Tibial nerve (tissue), 4 donors: ENCODE measurements at regions not wholly inside any gene's neighbourhood (a gene's known extent, or its start where the extent isn't known, plus 50 kb on each side); places are given as distances from the start of the nearest gene placed in this dataset.

Experiments
- DNase-seq, 2 donors: peaks; one replicate each; pipeline ENCODE4 v3.0.0-alpha.2; 2019; ENCODE audit warnings: low spot score in 2 of 2
- H3K27ac ChIP-seq, 4 donors: fragments of 200-600 bp; sonication (generic) in 3 of 4; one replicate each; pipeline ENCODE4 v1.5.1; 2017 to 2019; ENCODE audit warnings: mild to moderate bottlenecking in 1 of 4
- H3K27me3 ChIP-seq, 2 donors: fragments of 200-600 bp; sonication (generic) in 1 of 2; one replicate each; pipeline versions ENCODE4 v1.5.1 to v1.6.0; 2017 to 2019
- H3K36me3 ChIP-seq, 3 donors: fragments of 200-600 bp; sonication (generic); one replicate each; pipeline ENCODE4 v1.5.1; 2018 to 2019
- H3K4me1 ChIP-seq, 4 donors: fragments of 200-600 bp; sonication (generic) in 3 of 4; one replicate each; pipeline ENCODE4 v1.5.1; 2017 to 2019
- H3K4me3 ChIP-seq, 4 donors: fragments of 200-600 bp; sonication (generic) in 3 of 4; one replicate each; pipeline ENCODE4 v1.5.1; 2017 to 2019; ENCODE audit warnings: mild to moderate bottlenecking in 1 of 4, moderate library complexity in 1 of 4
- H3K9me3 ChIP-seq, 4 donors: fragments of 200-600 bp; sonication (generic) in 3 of 4; one replicate each; pipeline ENCODE4 v1.5.1; 2017 to 2019
- CTCF ChIP-seq, 5 experiments: fragments of 200-600 bp in 3 of 5; fragments of 450-650 bp in 2 of 5; sonication (generic) in 3 of 5; IDR thresholded peaks; one replicate each; pipeline ENCODE4 v1.5.1; 2016 to 2019; ENCODE audit warnings: antibody characterized with exemption in 5 of 5, mild to moderate bottlenecking in 3 of 5, moderate library complexity in 2 of 5
- EP300 ChIP-seq, 2 donors: sonication (generic); formaldehyde crosslinking; IDR thresholded peaks; one replicate each; pipeline ENCODE4 v1.6.1; 2017; ENCODE audit warnings: antibody characterized with exemption in 2 of 2, mild to moderate bottlenecking in 1 of 2
- POLR2A ChIP-seq, 2 donors: fragments of 450-650 bp; IDR thresholded peaks; one replicate each; pipeline ENCODE4 v1.6.1; 2017; ENCODE audit warnings: antibody characterized with exemption in 2 of 2, mild to moderate bottlenecking in 2 of 2, moderate library complexity in 2 of 2
- WGBS, 2 donors: methylation state at CpG; one replicate each; pipeline ENCODE4 v1.1.5; 2018; 5-methylcytosine and 5-hydroxymethylcytosine counted together

GRCh38 chr3:137948400-137949072 lies 61.4 kb upstream of the CLDN18 start:
- TF ChIP-seq CTCF (IDR thresholded peaks at IDR 0.05) (no peak), POLR2A (IDR thresholded peaks at IDR 0.05) (no peak), EP300 (IDR thresholded peaks at IDR 0.05) (no peak)
- H3K9me3 ChIP-seq, result peaks cover 0 to 5% (median 0%) of the 10 kb centered on the region in 4 donors
- H3K36me3 ChIP-seq, result no peaks in the 10 kb centered on the region
- no peak overlapping the region for H3K4me3 ChIP-seq
- no peak overlapping the region for H3K27ac ChIP-seq
- H3K27me3 ChIP-seq, result no peaks in the 10 kb centered on the region
- 53% methylated on average over 3 of the region's 3 CpGs for WGBS, 2 donors
- no peaks in the 10 kb centered on the region for H3K4me1 ChIP-seq
- no peak for DNase-seq

DNA sequence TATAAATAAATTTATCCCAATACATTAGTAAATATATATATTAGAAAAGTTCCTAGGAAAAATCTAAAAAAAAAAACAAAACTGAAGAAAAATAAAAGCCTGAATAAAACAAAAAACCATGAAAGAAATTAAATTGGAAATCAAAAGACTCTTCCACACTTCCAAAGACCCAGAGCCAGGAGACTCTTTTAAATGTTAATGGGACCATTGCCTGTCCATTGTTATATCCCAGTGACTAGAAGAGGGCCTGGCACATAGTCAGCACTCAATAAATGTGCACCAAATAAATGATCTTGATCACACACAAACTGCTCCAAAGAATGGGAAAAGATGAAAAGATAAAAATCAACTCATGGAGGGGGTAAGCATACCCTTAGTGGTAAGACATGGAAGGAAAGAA lies 51.3 kb upstream of the CLDN18 start:
- H3K27ac ChIP-seq, result no peak overlapping the region
- no peaks in the 10 kb centered on the region for H3K27me3 ChIP-seq
- H3K4me3 ChIP-seq, result no peak overlapping the region
- no peak for DNase-seq
- H3K9me3 ChIP-seq, result no peaks in the 10 kb centered on the region
- no peaks in the 10 kb centered on the region for H3K4me1 ChIP-seq
- H3K36me3 ChIP-seq, result no peaks in the 10 kb centered on the region
- TF ChIP-seq POLR2A (IDR thresholded peaks at IDR 0.05) (no peak), CTCF (IDR thresholded peaks at IDR 0.05) (no peak), EP300 (IDR thresholded peaks at IDR 0.05) (no peak)
